Astrocyte (in vitro differentiated cells and primary cell): ENCODE measurements at regions not wholly inside any gene's neighbourhood (a gene's known extent, or its start where the extent isn't known, plus 50 kb on each side); places are given as distances from the start of the nearest gene placed in this dataset.

Experiments
- DNase-seq: peaks from one replicate; pipeline ENCODE4 v3.0.0-alpha.2; 2010; ENCODE audit warnings: low read depth
- FAIRE-seq: peaks from 2 replicates; lab custom pipeline; 2011; peaks lifted over from hg19 to GRCh38; lab: Jason Lieb, UNC
- H2AFZ ChIP-seq: 2 replicates; pipeline ENCODE4 v1.6.0; 2012; ENCODE audit warnings: low read depth, low read length, inconsistent platforms
- H3K27ac ChIP-seq: 2 replicates; pipeline ENCODE4 v1.5.1; 2011; ENCODE audit warnings: low read depth, low read length, inconsistent platforms
- H3K27me3 ChIP-seq: 2 replicates; pipeline ENCODE4 v1.6.0; 2011; ENCODE audit warnings: low read length, inconsistent platforms; ENCODE audit not compliant: insufficient read depth
- H3K36me3 ChIP-seq: 2 replicates; pipeline ENCODE4 v1.5.1; 2011; ENCODE audit warnings: low read length, inconsistent platforms; ENCODE audit not compliant: insufficient read depth
- H3K4me1 ChIP-seq: 2 replicates; pipeline ENCODE4 v1.5.1; 2011; ENCODE audit warnings: low read length, inconsistent platforms; ENCODE audit not compliant: insufficient read depth
- H3K4me2 ChIP-seq: 2 replicates; pipeline ENCODE4 v1.6.0; 2012; ENCODE audit warnings: low read length, inconsistent platforms
- H3K4me3 ChIP-seq: 2 replicates; pipeline ENCODE4 v1.5.1; 2011; ENCODE audit warnings: low read depth, mild to moderate bottlenecking, low read length, inconsistent platforms; ENCODE audit not compliant: insufficient read depth
- H3K79me2 ChIP-seq: 2 replicates; pipeline ENCODE4 v1.6.0; 2012; ENCODE audit warnings: mild to moderate bottlenecking, low read length, inconsistent platforms; ENCODE audit not compliant: insufficient read depth
- H3K9ac ChIP-seq: 2 replicates; pipeline ENCODE4 v1.6.0; 2012; ENCODE audit warnings: mild to moderate bottlenecking, low read length, inconsistent platforms
- H3K9me3 ChIP-seq: 2 replicates; pipeline ENCODE4 v1.5.1; 2012; ENCODE audit warnings: low read depth, mild to moderate bottlenecking, low read length, inconsistent platforms; ENCODE audit not compliant: insufficient read depth
- H4K20me1 ChIP-seq: 2 replicates; pipeline ENCODE4 v1.6.0; 2012; ENCODE audit warnings: low read length, inconsistent platforms; ENCODE audit not compliant: insufficient read depth
- H3K27ac Mint-ChIP-seq: one replicate; pipeline ENCODE4 v1.8.0; 2021; ENCODE audit warnings: mild to moderate bottlenecking, mixed read lengths; ENCODE audit not compliant: unreplicated experiment
- H3K27me3 Mint-ChIP-seq: one replicate; pipeline ENCODE4 v1.8.0; 2021; ENCODE audit warnings: low read depth, mixed read lengths; ENCODE audit not compliant: unreplicated experiment
- H3K36me3 Mint-ChIP-seq: one replicate; pipeline ENCODE4 v1.8.0; 2021; ENCODE audit warnings: low read depth, mixed read lengths; ENCODE audit not compliant: unreplicated experiment
- H3K4me1 Mint-ChIP-seq: one replicate; pipeline ENCODE4 v1.8.0; 2021; ENCODE audit warnings: low read depth, mixed read lengths; ENCODE audit not compliant: unreplicated experiment
- H3K4me3 Mint-ChIP-seq: one replicate; pipeline ENCODE4 v1.8.0; 2021; ENCODE audit warnings: mild to moderate bottlenecking, moderate library complexity, mixed read lengths; ENCODE audit not compliant: unreplicated experiment
- H3K9me3 Mint-ChIP-seq: one replicate; pipeline ENCODE4 v1.8.0; 2021; ENCODE audit warnings: mild to moderate bottlenecking, mixed read lengths; ENCODE audit not compliant: unreplicated experiment
- EZH2 ChIP-seq: IDR thresholded peaks from 2 replicates; pipeline ENCODE4 v1.6.1; 2012; ENCODE audit warnings: mild to moderate bottlenecking, low read length, inconsistent platforms; ENCODE audit not compliant: insufficient read depth
- TF ChIP-seq, protein P1 (sequence below): IDR thresholded peaks from 2 replicates; pipeline ENCODE4 v1.5.1; 2011; ENCODE audit warnings: low read depth, mild to moderate bottlenecking, inconsistent platforms, low read length, moderate library complexity; ENCODE audit not compliant: insufficient read depth

DNA sequence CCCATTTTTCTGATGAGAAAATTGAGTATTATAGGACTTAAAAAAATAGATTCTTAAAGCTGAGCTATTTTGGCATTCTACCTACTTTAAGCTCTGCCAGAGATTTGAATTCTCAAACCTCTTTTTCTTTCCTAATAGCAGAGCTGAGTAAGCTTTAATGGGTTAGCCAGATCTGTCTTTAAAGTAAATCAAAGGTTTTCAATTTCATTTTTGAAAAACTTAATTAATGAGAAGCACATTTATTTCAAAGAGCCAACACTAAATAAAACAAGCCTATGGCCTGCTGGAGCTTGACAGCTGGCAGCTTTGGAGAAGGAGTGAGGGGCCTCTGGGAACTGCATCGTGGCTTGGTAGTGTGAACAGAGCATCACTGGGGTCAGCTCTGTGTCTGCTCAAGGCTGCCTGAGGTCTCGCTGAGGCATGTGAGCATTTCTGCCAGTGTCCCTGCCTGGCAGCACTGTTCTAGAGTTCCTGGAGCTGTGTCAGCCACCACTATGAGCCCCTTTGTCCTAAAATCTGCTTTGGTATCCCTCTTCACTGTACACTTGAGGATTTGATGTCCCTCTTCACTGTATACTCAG, 50.4 kb upstream of the PRSS23 start:
- TF ChIP-seq EZH2, result no peak
- TF ChIP-seq, protein P1, sequence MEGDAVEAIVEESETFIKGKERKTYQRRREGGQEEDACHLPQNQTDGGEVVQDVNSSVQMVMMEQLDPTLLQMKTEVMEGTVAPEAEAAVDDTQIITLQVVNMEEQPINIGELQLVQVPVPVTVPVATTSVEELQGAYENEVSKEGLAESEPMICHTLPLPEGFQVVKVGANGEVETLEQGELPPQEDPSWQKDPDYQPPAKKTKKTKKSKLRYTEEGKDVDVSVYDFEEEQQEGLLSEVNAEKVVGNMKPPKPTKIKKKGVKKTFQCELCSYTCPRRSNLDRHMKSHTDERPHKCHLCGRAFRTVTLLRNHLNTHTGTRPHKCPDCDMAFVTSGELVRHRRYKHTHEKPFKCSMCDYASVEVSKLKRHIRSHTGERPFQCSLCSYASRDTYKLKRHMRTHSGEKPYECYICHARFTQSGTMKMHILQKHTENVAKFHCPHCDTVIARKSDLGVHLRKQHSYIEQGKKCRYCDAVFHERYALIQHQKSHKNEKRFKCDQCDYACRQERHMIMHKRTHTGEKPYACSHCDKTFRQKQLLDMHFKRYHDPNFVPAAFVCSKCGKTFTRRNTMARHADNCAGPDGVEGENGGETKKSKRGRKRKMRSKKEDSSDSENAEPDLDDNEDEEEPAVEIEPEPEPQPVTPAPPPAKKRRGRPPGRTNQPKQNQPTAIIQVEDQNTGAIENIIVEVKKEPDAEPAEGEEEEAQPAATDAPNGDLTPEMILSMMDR, result no peak
- no peaks in the 10 kb centered on the region for H4K20me1 ChIP-seq
- H3K79me2 ChIP-seq, result no peaks in the 10 kb centered on the region
- Mint-ChIP-seq H3K27me3 (no peaks in the 10 kb centered on the region), H3K27ac (peak overlapping the region; percentile 75), H3K36me3 (no peaks in the 10 kb centered on the region), H3K9me3 (peaks cover 4% of the 10 kb centered on the region), H3K4me1 (peaks cover 46% of the 10 kb centered on the region), H3K4me3 (no peak overlapping the region)
- H3K9ac ChIP-seq, result no peak overlapping the region
- H2AFZ ChIP-seq, result no peak overlapping the region
- no peaks in the 10 kb centered on the region for H3K9me3 ChIP-seq
- H3K36me3 ChIP-seq, result no peaks in the 10 kb centered on the region
- FAIRE-seq, result no peak
- no peaks in the 10 kb centered on the region for H3K27me3 ChIP-seq
- H3K4me1 ChIP-seq, result peaks cover 28% of the 10 kb centered on the region
- no peak overlapping the region for H3K27ac ChIP-seq
- H3K4me3 ChIP-seq, result no peak overlapping the region
- DNase-seq, result no peak
- H3K4me2 ChIP-seq, result no peak overlapping the region

DNA sequence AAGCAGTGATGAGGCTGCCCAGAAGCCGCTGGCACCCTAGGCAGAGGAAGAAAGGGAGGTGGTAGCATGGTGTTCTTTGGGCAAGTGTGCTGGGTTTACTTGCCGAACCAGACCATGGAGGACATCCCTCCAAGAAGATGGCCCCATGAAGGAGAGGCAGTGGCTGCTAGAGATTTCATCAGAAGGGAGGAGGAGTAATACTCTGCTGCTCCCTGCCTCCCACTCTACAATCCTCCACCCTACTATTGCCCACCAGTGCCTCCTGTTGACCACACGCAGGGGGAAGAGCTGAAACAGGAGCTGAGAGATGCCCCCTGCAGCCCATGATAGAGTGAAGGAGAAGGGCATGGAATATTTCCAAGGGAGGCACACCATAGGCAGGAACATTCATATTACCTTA, 51.0 kb upstream of the PRSS23 start:
- no peak for DNase-seq
- TF ChIP-seq, protein P1, result no peak
- no peak for TF ChIP-seq EZH2

DNA sequence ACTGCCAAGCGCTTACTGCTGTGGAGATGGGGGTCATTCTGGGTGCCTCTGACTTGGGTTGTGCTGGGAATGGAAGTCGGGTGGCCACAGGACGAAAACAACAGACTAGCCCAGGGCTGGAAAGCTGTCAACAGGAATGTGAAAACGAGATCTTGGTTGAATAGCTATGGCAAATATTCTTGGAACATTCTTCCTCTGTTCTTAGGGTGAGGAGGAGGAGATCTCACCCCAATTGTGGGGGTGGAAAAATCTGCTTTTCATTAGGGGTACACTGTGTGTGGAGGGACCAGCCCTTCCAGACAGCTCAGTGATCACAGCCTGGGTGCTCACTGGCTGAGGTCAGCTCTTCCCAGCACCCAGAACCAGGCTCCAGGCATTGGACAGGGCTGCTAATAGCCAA, 52.0 kb upstream of the PRSS23 start:
- FAIRE-seq, result no peak
- Mint-ChIP-seq H3K36me3 (no peaks in the 10 kb centered on the region), H3K9me3 (peaks cover 4% of the 10 kb centered on the region), H3K27ac (peak overlapping the region; percentile 97), H3K4me1 (peaks cover 55% of the 10 kb centered on the region), H3K27me3 (no peaks in the 10 kb centered on the region), H3K4me3 (no peak overlapping the region)
- H3K9ac ChIP-seq, result peak overlapping the region; percentile 49
- H3K27me3 ChIP-seq, result no peaks in the 10 kb centered on the region
- TF ChIP-seq EZH2, result no peak
- TF ChIP-seq, protein P1, result no peak
- H2AFZ ChIP-seq, result no peak overlapping the region
- H3K36me3 ChIP-seq, result no peaks in the 10 kb centered on the region
- peak; percentile 66 for DNase-seq
- H3K4me1 ChIP-seq, result peaks cover 36% of the 10 kb centered on the region
- H3K79me2 ChIP-seq, result no peaks in the 10 kb centered on the region
- no peaks in the 10 kb centered on the region for H3K9me3 ChIP-seq
- H3K4me2 ChIP-seq, result peak overlapping the region; percentile 25
- peak overlapping the region; percentile 60 for H3K27ac ChIP-seq
- H4K20me1 ChIP-seq, result no peaks in the 10 kb centered on the region
- no peak overlapping the region for H3K4me3 ChIP-seq

More for the DNA sequence above, 51.0 kb upstream of the PRSS23 start:
- H3K79me2 ChIP-seq, result no peaks in the 10 kb centered on the region
- Mint-ChIP-seq H3K27ac (peak overlapping the region; percentile 58), H3K36me3 (no peaks in the 10 kb centered on the region), H3K4me1 (peaks cover 50% of the 10 kb centered on the region), H3K9me3 (peaks cover 4% of the 10 kb centered on the region), H3K4me3 (no peak overlapping the region), H3K27me3 (no peaks in the 10 kb centered on the region)
- no peaks in the 10 kb centered on the region for H3K9me3 ChIP-seq
- no peak overlapping the region for H3K27ac ChIP-seq
- H4K20me1 ChIP-seq, result no peaks in the 10 kb centered on the region
- H3K4me2 ChIP-seq, result no peak overlapping the region
- FAIRE-seq, result no peak
- H3K9ac ChIP-seq, result no peak overlapping the region
- no peaks in the 10 kb centered on the region for H3K36me3 ChIP-seq
- peaks cover 28% of the 10 kb centered on the region for H3K4me1 ChIP-seq
- H2AFZ ChIP-seq, result no peak overlapping the region
- H3K4me3 ChIP-seq, result no peak overlapping the region
- H3K27me3 ChIP-seq, result no peaks in the 10 kb centered on the region
